ENCODE measurements at regions not wholly inside any gene's neighbourhood (a gene's known extent, or its start where the extent isn't known, plus 50 kb on each side); places are given as distances from the start of the nearest gene placed in this dataset.
"Not testable (repeated sequence)": the region's sequence is repeated elsewhere in the genome, so short reads cannot be mapped to it uniquely, and the experiment has no call there.

GRCh38 chr21:28587748-28588147, 404.9 kb downstream of the LTN1 start:
- TF ChIP-seq, protein P1, sequence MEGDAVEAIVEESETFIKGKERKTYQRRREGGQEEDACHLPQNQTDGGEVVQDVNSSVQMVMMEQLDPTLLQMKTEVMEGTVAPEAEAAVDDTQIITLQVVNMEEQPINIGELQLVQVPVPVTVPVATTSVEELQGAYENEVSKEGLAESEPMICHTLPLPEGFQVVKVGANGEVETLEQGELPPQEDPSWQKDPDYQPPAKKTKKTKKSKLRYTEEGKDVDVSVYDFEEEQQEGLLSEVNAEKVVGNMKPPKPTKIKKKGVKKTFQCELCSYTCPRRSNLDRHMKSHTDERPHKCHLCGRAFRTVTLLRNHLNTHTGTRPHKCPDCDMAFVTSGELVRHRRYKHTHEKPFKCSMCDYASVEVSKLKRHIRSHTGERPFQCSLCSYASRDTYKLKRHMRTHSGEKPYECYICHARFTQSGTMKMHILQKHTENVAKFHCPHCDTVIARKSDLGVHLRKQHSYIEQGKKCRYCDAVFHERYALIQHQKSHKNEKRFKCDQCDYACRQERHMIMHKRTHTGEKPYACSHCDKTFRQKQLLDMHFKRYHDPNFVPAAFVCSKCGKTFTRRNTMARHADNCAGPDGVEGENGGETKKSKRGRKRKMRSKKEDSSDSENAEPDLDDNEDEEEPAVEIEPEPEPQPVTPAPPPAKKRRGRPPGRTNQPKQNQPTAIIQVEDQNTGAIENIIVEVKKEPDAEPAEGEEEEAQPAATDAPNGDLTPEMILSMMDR (IDR thresholded peaks at IDR 0.05; ENCODE audit: low read depth, low read length): no peak
- no peaks in the 10 kb centered on the region for H3K9me3 ChIP-seq (ENCODE audit: control insufficient read depth, insufficient read depth, low read length)
- POLR2A ChIA-PET: no interaction called here
- no peak for DNase-seq (ENCODE audit: low read depth, low spot score)
- H3K27me3 ChIP-seq (ENCODE audit: control insufficient read depth, insufficient read depth, low read length): no peaks in the 10 kb centered on the region
- CTCF ChIA-PET: interaction anchor here (0.8 kb wide), 2 partner anchors 91 to 239 kb away, joined by 3 read pairs; no protein-coding TSS in a partner anchor
- no peak overlapping the region for H3K4me3 ChIP-seq (ENCODE audit: low read depth, low read length)
- no peak overlapping the region for H3K27ac ChIP-seq (ENCODE audit: low read depth, low read length)

GRCh38 chr21:28581976-28582375, 410.7 kb downstream of the LTN1 start:
- TF ChIP-seq, protein P1 (IDR thresholded peaks at IDR 0.05; ENCODE audit: low read depth, low read length): no peak
- DNase-seq (ENCODE audit: low read depth, low spot score): no peak
- ChIA-PET CTCF (no interaction called here), POLR2A (no interaction called here)
- no peak overlapping the region for H3K4me3 ChIP-seq (ENCODE audit: low read depth, low read length)
- H3K9me3 ChIP-seq (ENCODE audit: control insufficient read depth, insufficient read depth, low read length): no peaks in the 10 kb centered on the region
- H3K27ac ChIP-seq (ENCODE audit: low read depth, low read length): no peak overlapping the region
- H3K27me3 ChIP-seq (ENCODE audit: control insufficient read depth, insufficient read depth, low read length): no peaks in the 10 kb centered on the region

DNA sequence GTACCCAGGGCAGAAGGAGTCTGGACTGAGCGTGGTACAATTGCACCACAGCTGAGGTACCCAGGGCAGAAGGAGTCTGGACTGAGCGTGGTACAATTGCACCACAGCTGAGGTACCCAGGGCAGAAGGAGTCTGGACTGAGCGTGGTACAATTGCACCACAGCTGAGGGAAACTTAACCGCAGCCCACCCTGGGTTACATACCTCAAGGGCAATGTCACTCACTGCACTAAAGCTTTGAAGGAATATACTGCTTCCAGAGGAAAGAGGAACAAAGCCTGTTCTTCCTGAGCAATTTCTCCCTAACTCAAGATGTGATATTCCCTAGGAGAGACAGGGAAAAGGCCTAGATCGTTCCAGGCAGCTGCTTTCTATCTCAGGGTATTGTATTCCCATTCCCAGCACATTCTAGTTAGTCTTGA, 411.4 kb downstream of the LTN1 start:
- CTCF ChIA-PET; H3K27ac ChIP-seq (ENCODE audit: low read depth, low read length); H3K27me3 ChIP-seq (ENCODE audit: control insufficient read depth, insufficient read depth, low read length); H3K9me3 ChIP-seq (ENCODE audit: control insufficient read depth, insufficient read depth, low read length); POLR2A ChIA-PET; H3K4me3 ChIP-seq (ENCODE audit: low read depth, low read length); DNase-seq (ENCODE audit: low read depth, low spot score): not testable (repeated sequence)

DNA sequence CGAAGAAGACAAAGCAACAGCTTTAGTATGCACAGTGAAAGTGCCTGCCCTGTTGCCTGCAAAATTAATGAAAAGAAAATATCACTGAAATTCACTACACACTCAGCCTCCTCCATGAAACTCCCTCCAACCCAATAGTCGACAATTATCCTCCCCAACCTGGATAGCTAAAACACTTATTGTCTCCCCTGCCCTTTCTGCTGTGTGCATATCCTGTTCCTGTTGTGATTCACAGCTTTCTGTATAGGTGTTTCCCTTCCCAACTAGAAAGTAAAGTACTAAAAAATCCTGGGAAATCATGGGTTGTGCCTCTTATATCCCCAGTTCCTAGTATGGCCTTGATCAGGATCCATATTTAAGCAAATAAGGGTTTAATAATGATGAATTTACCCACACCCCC, 412.1 kb downstream of the LTN1 start:
- POLR2A ChIA-PET: interaction anchor here (0.6 kb wide), 2 partner anchors 29 to 524 kb away, joined by 3 to 11 read pairs; no protein-coding TSS in a partner anchor
- CTCF ChIA-PET: no interaction called here

GRCh38 chr21:28579986-28580550, 412.6 kb downstream of the LTN1 start:
- no peak overlapping the region for H3K4me3 ChIP-seq (ENCODE audit: low read depth, low read length)
- TF ChIP-seq, protein P1 (IDR thresholded peaks at IDR 0.05; ENCODE audit: low read depth, low read length): no peak
- no peak overlapping the region for H3K27ac ChIP-seq (ENCODE audit: low read depth, low read length)
- no peaks in the 10 kb centered on the region for H3K27me3 ChIP-seq (ENCODE audit: control insufficient read depth, insufficient read depth, low read length)
- H3K9me3 ChIP-seq (ENCODE audit: control insufficient read depth, insufficient read depth, low read length): no peaks in the 10 kb centered on the region
- POLR2A ChIA-PET: interaction anchor here (0.6 kb wide), 2 partner anchors 30 to 523 kb away, joined by 3 to 11 read pairs; no protein-coding TSS in a partner anchor
- CTCF ChIA-PET: no interaction called here
- no peak for DNase-seq (ENCODE audit: low read depth, low spot score)

More for the DNA sequence above, 412.1 kb downstream of the LTN1 start:
- Histone ChIP-seq H3K27me3 (ENCODE audit: control insufficient read depth, insufficient read depth, low read length) (no peaks in the 10 kb centered on the region), H3K27ac (ENCODE audit: low read depth, low read length) (no peak overlapping the region), H3K4me3 (ENCODE audit: low read depth, low read length) (no peak overlapping the region), H3K9me3 (ENCODE audit: control insufficient read depth, insufficient read depth, low read length) (no peaks in the 10 kb centered on the region)
- DNase-seq (ENCODE audit: low read depth, low spot score): no peak
- TF ChIP-seq, protein P1 (IDR thresholded peaks at IDR 0.05; ENCODE audit: low read depth, low read length): no peak
